ENCODE measurements at regions not wholly inside any gene's neighbourhood (a gene's known extent, or its start where the extent isn't known, plus 50 kb on each side); places are given as distances from the start of the nearest gene placed in this dataset.
"Not testable (repeated sequence)": the region's sequence is repeated elsewhere in the genome, so short reads cannot be mapped to it uniquely, and the experiment has no call there.

DNA sequence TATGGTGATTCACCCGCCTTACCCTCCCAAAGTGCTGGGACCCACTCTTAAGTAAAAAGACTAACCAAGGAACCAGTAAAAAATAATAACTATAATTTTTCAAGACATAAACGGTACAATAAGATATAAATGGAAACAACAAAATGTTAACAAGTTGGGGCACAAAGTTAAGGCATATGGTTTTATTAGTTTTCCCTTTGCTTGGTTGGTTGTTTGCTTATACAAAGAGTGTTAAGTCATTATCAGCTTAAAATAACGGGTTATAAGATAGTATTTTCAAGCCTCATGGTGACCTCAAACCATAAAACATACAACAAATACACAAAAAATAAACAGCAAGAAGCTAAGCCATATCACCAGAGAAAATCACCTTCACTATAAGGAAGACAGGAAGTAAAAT, 406.1 kb downstream of the SEC23A start:
- FAIRE-seq = no peak

DNA sequence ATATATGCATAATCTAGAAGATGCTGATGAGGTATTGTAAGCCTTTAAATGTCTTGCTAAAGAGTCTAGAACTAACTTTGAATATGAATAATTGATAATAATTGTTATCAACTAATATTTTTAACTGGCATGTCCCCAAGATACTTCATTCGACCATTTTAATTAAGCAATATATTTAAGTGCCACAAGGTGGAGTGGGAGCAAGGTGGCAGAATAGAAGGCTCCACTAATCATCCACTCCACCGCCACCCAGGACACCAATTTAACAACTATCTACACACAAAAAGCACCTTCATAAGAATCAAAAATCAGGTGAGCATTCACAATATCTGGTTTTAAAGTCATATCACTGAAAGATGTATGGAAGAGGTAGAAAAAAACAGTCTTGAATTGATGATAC, 409.6 kb downstream of the SEC23A start:
- no peak for FAIRE-seq

GRCh38 chr14:38669027-38669426, 413.1 kb upstream of the CLEC14A start:
- no peak for FAIRE-seq

DNA sequence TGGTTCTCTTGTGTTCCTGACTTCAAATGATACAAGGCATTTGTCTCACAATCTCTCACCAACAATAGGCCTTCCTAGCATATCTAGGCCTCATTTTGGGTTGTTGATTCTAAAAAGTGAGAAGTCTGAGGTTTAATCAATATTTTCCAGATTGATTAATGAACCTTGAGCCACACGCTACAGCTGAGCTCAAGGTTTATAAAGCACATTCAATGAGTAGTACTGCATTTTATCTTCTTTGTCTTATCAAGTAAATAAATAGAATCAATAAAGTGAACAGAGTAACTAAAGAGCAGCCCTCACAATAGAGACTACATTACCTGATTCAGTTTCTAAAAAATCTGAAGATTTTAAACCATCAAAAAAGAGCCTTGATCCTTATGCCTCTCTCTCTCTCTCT, 407.5 kb upstream of the CLEC14A start:
- FAIRE-seq = no peak

DNA sequence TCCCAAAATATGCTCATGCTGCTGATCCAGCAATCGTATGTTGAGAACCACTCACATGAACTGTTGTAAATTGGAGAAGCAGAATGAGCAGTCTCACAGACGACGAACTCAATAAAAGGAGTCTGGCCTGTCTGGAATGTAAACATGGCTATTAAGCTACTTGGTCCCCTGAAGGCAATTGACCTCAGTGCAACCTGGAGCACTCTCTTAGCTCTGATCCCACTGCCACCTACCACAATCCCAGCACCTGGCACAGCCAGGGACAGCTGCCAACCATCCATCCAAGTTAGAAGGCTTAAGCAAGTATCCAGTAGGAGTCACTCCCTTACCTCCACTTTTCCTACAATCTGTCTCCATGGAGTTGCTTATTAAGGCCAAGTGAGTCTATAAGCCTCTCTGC, 406.9 kb upstream of the CLEC14A start:
- no peak for FAIRE-seq

- no peak for FAIRE-seq
Measured at GRCh38 chr14:38646391-38646790, 390.5 kb upstream of the CLEC14A start.

DNA sequence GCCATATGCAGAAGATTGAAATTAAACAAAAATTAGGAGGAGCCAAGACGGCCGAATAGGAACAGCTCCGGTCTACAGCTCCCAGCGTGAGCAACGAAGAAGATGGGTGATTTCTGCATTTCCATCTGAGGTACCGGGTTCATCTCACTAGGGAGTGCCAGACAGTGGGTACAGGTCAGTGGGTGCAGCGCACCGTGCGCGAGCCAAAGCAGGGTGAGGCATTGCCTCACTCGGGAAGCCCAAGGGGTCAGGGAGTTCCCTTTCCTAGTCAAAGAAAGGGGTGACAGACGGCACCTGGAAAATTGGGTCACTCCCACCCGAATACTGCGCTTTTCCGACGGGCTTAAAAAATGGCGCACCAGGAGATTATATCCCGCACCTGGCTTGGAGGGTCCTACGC, 379.0 kb upstream of the CLEC14A start:
- not testable (repeated sequence) for FAIRE-seq

- no peak for FAIRE-seq
Measured at GRCh38 chr14:38629412-38629811, 373.5 kb upstream of the CLEC14A start.

GRCh38 chr14:38627163-38627562, 371.3 kb upstream of the CLEC14A start:
- FAIRE-seq = no peak

DNA sequence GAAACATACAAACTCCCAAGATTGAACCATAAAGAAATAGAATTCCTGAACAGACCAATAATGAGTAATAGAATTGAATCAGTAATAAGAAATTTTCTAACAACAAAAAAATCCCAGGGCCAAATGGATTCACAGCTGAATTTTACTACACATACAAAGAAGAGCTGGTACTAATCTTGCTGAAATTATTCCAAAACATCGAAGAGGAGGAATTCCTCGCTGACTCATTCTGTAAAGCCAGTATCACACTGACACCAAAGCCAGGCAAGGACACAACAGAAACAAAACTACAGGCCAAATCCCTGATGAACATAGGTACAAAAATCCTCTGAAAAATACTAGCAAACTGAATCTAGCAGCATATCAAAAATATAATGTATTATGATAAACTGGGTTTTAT, 367.8 kb upstream of the CLEC14A start:
- FAIRE-seq = no peak

DNA sequence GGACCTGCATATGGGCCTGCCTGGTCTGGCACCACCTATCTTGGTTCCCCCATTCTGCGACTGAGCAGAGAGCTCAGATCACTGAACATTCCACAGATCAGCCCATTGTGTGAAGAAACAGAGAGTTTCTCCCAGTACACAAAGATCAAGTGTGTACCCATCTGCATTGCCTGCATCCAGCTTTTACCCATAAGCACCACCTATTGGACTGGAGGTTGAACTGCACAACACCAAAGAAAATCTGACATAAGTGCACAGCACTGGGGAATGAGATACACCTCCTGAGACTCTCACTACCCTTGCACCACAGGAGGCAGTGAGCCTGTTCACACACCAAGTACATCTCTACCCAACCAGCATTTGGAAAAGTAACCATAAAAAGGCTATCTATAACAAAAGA, 362.6 kb upstream of the CLEC14A start:
- no peak for FAIRE-seq

DNA sequence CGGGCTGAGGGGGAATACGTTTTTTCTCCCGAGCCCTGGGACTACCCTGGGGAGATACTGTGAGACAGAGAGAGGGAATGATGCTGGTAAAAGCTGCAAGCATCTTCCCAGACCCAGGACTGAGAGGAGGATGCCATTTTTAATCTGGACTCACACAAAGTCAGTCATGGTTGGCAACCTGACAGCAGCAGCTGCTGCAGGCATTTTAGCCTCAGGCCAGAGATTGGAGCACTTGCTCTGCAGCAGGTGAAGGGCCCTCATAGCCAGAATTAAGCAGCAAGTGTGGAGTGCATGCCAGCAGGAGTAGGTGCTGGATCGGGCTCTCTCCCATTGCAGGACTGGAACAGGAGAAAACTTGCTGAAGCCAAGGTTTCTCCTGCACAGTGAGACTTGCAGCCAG, 361.1 kb upstream of the CLEC14A start:
- no peak for FAIRE-seq

DNA sequence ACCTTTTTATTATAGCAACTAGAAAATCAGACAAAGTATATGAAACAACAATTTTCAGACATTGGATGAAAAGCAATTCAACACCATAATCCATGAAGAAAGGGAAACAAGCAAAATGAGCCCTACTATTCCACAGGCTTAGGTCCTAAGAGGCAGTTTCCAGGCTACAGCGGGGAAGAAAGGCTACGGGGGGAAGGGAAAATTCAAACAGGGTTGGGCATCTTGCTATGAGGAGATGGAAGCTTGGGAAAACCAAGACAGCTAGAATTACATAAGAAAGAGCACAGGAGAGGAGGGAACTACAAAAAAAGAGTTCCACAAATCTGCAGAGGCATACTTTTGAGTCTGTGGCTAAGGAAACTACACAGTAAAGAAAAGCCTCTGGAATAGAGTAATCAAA, 356.0 kb upstream of the CLEC14A start:
- no peak for FAIRE-seq

DNA sequence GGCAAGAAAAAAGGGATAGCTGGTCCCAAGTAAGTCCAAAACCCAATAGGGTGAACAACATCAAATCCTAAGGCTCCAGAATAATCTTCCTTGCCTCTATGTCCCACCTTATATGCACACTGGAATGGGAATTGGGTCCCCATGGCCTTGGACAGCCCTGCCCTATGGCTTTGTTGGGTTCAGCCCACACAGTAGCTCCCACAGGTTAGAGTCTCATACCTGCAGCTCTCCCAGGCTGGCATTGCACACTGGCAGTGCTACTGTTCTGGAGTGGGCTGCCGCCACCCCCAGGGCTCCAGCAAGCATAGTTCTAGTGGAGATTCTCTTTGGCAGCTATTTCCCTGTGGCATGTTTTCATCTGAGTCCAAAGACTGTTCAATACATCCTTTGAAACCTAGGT, 352.4 kb upstream of the CLEC14A start:
- no peak for FAIRE-seq

DNA sequence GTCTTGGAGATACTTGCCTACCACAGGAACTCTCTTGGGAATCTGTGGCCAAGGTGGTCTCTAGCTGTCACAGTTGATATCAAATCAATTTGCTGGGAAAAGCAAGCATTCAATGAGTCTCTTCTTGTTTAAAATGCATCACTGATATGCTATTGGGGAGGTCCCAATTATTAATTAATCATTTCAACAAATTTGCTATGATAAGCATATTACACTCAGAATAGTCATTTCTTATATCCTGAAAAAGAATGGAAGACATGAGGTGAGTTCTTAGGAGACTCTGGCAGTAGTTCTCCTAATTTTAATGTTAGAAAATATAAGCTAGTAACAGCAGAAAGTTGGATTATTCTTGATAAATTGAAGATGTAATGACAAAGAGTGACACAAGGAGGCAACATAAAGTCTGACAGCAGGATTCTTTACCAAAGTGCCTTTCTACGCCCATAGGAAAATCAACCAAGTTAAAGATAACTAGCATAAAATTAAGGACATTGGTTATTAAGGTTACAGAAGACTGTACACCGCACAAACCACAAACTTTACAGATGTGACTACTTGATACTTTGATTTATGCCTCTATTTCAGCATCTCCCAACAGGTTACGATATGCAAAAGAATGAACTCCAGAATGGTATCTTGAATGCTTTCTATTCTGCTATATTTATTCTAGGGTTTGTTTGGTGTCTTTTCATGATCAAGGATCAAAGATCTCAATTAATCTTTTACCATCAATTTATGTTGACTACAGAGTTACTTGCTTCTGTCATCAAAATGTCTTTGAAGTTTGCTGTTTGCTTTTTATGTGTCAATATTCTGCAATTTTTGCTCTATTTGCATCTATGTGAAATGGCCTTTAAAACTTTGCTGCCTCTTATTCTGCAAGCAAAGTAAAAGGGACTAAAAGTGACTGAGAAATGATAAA, 349.6 kb upstream of the CLEC14A start:
- FAIRE-seq = no peak

- FAIRE-seq = not testable (repeated sequence)
Measured at GRCh38 chr14:38600572-38600971, 344.7 kb upstream of the CLEC14A start.

DNA sequence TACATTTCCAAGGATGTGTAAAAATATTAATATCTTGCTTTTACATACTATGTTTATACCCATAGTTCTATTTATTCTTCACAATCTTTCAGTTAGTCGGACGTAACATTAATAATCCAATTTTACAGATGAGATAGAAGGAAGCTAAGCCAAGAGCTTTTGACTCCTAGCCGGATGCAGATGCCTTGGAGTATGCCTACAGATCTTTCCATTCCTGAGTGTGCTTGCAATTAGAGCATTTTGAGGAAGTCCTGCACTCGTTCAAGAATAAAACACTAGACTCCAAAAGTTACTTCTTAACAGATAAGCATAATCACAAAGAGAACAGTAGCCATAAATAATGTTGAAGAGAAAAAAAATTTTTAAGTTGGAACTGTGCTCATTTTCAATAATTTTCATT, 337.6 kb upstream of the CLEC14A start:
- FAIRE-seq = no peak

- no peak for FAIRE-seq
Measured at GRCh38 chr14:38592764-38593442, 337.0 kb upstream of the CLEC14A start.

- FAIRE-seq = no peak
Measured at GRCh38 chr14:38589747-38590350, 334.0 kb upstream of the CLEC14A start.

DNA sequence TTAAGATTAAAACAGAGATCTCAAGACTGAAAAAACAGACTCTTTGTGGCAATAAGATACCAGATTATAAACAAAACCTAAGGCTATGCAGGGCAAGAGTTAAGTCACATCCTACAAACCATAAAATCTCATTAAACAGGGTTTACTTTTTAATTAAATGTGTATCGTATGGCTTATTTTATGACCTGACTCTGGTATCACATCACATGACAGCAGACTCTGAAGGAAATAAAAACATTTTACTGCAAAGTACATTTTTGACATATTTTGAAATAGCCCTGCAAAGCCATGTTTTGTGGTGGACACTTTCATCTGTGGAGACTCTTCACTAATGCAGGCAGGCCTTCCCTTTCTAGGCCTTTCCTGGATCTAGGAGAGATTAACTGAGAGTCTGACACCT, 327.6 kb upstream of the CLEC14A start:
- no peak for FAIRE-seq

DNA sequence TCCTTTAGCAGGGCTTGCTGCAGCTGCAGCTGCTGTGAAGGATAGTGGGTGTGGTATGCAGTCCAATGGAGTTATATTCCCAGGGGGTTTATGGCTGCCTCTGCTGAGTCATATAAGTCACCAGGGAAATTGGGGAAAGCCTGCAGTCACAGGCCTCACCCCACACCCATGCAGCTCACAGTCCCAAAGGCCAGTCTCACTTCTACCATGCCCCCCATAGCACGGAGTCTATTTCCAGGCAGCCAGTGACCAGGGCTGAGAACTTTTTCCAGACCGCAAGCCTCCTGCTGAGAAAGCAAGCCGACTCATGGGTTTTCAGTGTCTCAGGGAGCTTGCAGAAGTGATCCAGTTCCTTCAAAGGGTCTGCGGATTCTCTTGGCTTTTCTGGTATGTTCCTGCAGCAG, 322.4 kb upstream of the CLEC14A start:
- FAIRE-seq = no peak

DNA sequence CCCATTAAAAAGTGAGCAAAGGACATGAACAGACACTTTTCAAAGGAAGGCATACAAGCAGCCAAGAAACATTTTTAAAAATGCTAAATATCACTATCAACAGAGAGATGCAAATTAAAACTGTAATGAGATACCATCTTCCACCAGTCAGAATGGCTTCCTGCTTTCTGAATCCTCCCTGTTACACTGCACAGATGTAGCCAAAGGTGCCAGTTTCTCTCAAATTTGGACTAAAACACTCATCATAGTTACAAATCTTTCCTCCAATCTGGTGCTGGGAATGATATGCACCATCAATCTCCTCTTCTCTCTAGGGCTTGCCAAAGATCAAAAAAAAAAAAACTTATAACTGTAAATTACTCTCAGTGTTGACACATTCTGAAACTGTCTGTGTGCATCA, 311.8 kb upstream of the CLEC14A start:
- no peak for FAIRE-seq

- FAIRE-seq = no peak
Measured at GRCh38 chr14:38561657-38562056, 305.8 kb upstream of the CLEC14A start.

- no peak for FAIRE-seq
Measured at GRCh38 chr14:38559711-38560110, 303.8 kb upstream of the CLEC14A start.
